Ascending aorta (tissue), 2 donors: ENCODE measurements at regions not wholly inside any gene's neighbourhood (a gene's known extent, or its start where the extent isn't known, plus 50 kb on each side); places are given as distances from the start of the nearest gene placed in this dataset.

ENCODE experiments used
- DNase-seq, 2 donors: peaks; one replicate each; pipeline ENCODE4 v3.0.0-alpha.2; 2019; ENCODE audit warnings: low spot score in 2 of 2
- H3K27ac ChIP-seq, 2 donors: fragments of 200-600 bp; sonication (generic); one replicate each; pipeline ENCODE4 v1.5.1; 2016 to 2017; ENCODE audit warnings: mild to moderate bottlenecking in 1 of 2
- H3K27me3 ChIP-seq: fragments of 200-600 bp; sonication (generic); one replicate; pipeline ENCODE4 v1.5.1; 2017
- H3K36me3 ChIP-seq, 2 donors: fragments of 200-600 bp; sonication (generic); one replicate each; pipeline ENCODE4 v1.5.1; 2016
- H3K4me1 ChIP-seq, 2 donors: fragments of 200-600 bp; sonication (generic); one replicate each; pipeline ENCODE4 v1.5.1; 2016 to 2017; ENCODE audit warnings: mild to moderate bottlenecking in 1 of 2
- H3K4me3 ChIP-seq, 2 donors: fragments of 200-600 bp; sonication (generic); one replicate each; pipeline ENCODE4 v1.5.1; 2016 to 2017; ENCODE audit warnings: mild to moderate bottlenecking in 1 of 2
- H3K9me3 ChIP-seq, 2 donors: fragments of 200-600 bp; sonication (generic); one replicate each; pipeline ENCODE4 v1.5.1; 2016
- intact Hi-C: fragments of 100-400 bp; cut with DNase I; formaldehyde crosslinking; loops from one replicate; pipeline ENCODE4 v1.15.1; 2023
- TF ChIP-seq, protein P1 (sequence below), 3 experiments: fragments of 200-600 bp in 2 of 3; fragments of 450-650 bp in 1 of 3; sonication (generic) in 2 of 3; IDR thresholded peaks; one replicate each; pipeline ENCODE4 v1.5.1; 2016 to 2019; ENCODE audit warnings: antibody characterized with exemption in 3 of 3, mild to moderate bottlenecking in 1 of 3, moderate library complexity in 1 of 3

DNA sequence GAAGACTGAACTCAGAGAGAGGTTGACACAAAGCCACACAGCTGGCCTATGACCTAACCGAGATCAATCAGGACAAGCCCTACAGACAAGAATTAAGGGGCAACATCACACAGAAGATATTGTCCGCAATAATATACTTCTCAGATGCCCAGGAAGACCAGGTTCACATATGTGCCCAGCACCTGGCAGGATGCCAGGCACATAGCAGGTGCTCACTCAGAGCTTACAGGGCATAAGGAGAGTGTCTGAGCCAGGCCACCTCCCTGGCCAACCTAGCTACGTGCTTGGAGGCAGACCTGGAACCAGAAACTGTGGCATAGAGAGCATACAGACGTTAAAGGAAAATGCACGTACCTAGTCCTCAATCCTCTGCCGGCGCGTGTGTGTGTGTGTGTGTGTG lies 87.0 kb upstream of the LRFN2 start:
- Histone ChIP-seq H3K9me3 (peaks cover 0 to 11% of the 10 kb centered on the region in 2 donors), H3K27me3 (no peaks in the 10 kb centered on the region), H3K4me3 (no peak overlapping the region), H3K4me1 (no peaks in the 10 kb centered on the region), H3K36me3 (no peaks in the 10 kb centered on the region), H3K27ac (no peak overlapping the region)
- intact Hi-C loops: no loop called here
- TF ChIP-seq, protein P1, sequence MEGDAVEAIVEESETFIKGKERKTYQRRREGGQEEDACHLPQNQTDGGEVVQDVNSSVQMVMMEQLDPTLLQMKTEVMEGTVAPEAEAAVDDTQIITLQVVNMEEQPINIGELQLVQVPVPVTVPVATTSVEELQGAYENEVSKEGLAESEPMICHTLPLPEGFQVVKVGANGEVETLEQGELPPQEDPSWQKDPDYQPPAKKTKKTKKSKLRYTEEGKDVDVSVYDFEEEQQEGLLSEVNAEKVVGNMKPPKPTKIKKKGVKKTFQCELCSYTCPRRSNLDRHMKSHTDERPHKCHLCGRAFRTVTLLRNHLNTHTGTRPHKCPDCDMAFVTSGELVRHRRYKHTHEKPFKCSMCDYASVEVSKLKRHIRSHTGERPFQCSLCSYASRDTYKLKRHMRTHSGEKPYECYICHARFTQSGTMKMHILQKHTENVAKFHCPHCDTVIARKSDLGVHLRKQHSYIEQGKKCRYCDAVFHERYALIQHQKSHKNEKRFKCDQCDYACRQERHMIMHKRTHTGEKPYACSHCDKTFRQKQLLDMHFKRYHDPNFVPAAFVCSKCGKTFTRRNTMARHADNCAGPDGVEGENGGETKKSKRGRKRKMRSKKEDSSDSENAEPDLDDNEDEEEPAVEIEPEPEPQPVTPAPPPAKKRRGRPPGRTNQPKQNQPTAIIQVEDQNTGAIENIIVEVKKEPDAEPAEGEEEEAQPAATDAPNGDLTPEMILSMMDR (IDR thresholded peaks at IDR 0.05): no peak
- DNase-seq: no peak

DNA sequence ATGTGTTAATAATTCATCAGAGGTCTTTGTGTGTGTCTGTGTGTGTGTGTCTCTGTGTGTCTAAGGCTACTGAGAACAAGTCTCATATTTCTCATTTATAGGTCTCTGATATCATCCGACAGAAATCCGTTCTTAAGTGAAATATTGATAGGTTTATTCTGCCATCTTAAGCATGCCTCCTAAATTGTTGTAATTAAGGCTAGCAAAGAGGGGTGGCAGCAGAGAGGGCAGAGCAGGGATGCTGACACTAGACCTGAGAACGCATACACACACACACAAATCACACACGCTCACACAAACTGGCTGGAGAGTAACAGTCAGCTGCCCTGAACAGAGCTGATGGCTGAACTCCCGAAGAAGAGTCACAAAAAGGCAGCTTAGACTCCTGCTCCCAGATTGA lies 84.9 kb upstream of the LRFN2 start:
- Histone ChIP-seq H3K4me3 (no peak overlapping the region), H3K27ac (no peak overlapping the region), H3K9me3 (no peaks in the 10 kb centered on the region), H3K27me3 (no peaks in the 10 kb centered on the region), H3K36me3 (no peaks in the 10 kb centered on the region), H3K4me1 (no peaks in the 10 kb centered on the region)
- intact Hi-C loops: no loop called here
- TF ChIP-seq, protein P1 (IDR thresholded peaks at IDR 0.05): no peak
- DNase-seq: no peak

DNA sequence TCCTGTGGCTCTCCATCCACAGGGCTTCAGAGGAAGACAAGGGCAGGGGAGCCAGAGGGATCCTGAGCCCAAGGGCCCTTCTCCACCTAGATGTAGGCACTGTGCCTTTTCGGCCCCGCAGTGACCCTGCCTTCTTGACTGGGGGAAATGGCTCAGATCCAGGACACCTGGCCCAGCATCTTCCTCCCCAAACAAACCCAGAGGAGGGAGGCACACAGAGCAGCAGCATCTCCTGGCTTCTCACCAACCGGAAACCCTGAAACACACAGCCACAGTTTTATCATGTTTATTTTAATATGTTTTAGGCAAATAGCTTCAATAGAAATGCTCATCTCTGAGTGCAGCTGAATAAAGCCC lies 84.5 kb upstream of the LRFN2 start:
- intact Hi-C loops: no loop called here
- TF ChIP-seq, protein P1 (IDR thresholded peaks at IDR 0.05): no peak
- no peak for DNase-seq
- no peaks in the 10 kb centered on the region for H3K4me1 ChIP-seq
- H3K36me3 ChIP-seq: no peaks in the 10 kb centered on the region
- no peaks in the 10 kb centered on the region for H3K9me3 ChIP-seq
- no peak overlapping the region for H3K27ac ChIP-seq
- H3K4me3 ChIP-seq: no peak overlapping the region
- no peaks in the 10 kb centered on the region for H3K27me3 ChIP-seq

DNA sequence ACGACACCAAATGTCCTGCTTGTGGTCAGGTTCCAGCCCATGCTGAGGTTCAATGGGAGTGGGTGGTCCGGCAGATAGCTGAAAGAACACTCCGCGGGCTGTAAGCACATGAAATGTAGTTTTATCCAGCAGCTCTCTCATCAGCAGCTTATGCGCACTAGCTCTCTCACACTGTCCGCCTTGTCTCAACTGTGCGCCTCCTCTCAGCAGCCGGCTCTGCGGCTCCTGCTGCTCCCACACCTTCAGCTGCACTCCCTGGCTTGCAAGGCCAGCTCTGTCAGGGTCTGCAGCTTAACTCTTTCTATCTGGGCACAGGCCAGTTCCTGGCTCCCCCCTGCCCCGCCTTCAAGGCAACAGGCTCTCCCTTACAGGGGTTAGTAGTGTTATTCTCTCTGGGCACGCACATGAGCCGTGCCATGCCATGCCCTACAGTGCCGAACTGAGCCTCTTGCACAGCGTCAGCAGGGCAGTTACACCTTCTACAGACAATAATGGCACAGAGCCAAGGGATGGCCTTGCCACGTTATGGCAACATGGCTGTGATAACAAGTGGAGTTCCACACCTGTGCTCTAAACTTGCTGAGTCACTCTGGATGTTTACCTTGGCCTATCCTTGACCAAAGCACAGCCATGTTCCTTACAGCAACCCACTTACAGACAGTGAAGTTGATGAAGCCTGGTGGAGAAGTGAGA lies 84.0 kb upstream of the LRFN2 start:
- no peak overlapping the region for H3K4me3 ChIP-seq
- no peaks in the 10 kb centered on the region for H3K27me3 ChIP-seq
- TF ChIP-seq, protein P1 (IDR thresholded peaks at IDR 0.05): no peak
- H3K27ac ChIP-seq: no peak overlapping the region
- intact Hi-C loops: no loop called here
- no peaks in the 10 kb centered on the region for H3K4me1 ChIP-seq
- no peak for DNase-seq
- H3K9me3 ChIP-seq: no peaks in the 10 kb centered on the region
- no peaks in the 10 kb centered on the region for H3K36me3 ChIP-seq

DNA sequence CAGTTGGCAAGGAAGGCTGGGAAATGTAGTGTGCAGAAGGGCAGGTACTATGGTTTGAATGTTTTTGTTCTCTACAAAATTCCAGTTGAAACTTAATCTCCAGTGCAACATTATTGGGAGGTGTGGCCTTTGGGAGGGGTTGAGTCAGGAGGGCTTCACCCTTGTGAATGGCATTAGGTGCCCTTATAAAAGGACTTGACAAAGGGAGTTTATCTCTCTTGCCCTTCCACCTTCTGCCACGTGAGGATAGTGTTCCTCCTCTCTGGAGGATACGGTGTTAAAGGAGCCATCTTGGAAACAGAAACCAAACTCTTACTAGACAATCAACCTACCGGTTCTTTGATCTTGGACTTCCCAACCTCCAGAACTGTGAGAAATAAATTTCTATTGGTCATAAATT lies 82.2 kb upstream of the LRFN2 start:
- H3K4me1 ChIP-seq: no peaks in the 10 kb centered on the region
- no peaks in the 10 kb centered on the region for H3K27me3 ChIP-seq
- intact Hi-C loops: no loop called here
- TF ChIP-seq, protein P1 (IDR thresholded peaks at IDR 0.05): no peak
- no peak overlapping the region for H3K4me3 ChIP-seq
- DNase-seq: no peak
- H3K9me3 ChIP-seq: peaks cover 2 to 7% of the 10 kb centered on the region in 2 donors
- no peaks in the 10 kb centered on the region for H3K36me3 ChIP-seq
- no peak overlapping the region for H3K27ac ChIP-seq

DNA sequence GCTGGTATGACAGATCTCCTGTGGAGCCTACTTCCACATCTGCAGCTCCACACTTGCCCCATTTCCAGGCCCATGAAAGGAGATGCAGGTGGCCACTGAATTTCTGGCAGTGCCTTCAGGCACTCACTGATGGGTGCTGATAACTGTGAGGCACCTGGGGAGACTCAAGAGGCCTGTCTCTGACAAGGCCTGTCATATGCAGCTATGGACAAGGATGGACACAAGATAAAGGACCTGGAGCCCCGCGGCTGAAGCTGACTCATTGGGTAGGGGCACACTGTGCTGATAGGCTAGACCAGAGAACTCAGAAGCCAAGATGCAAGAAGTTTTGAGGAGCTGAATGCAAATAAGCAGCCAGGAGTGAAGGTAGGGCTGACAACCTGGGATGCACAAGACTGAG lies 81.0 kb upstream of the LRFN2 start:
- intact Hi-C loops: no loop called here
- no peaks in the 10 kb centered on the region for H3K27me3 ChIP-seq
- no peaks in the 10 kb centered on the region for H3K4me1 ChIP-seq
- peaks cover 8% of the 10 kb centered on the region in 2 donors for H3K9me3 ChIP-seq
- H3K27ac ChIP-seq: no peak overlapping the region
- H3K4me3 ChIP-seq: no peak overlapping the region
- no peak for DNase-seq
- H3K36me3 ChIP-seq: no peaks in the 10 kb centered on the region
- TF ChIP-seq, protein P1 (IDR thresholded peaks at IDR 0.05): no peak
